NAMALWA (cell line): ENCODE measurements at regions not wholly inside any gene's neighbourhood (a gene's known extent, or its start where the extent isn't known, plus 50 kb on each side); places are given as distances from the start of the nearest gene placed in this dataset.
"Not testable (repeated sequence)": the region's sequence is repeated elsewhere in the genome, so short reads cannot be mapped to it uniquely, and the experiment has no call there.

Experiments
- DNase-seq: peaks from one replicate; pipeline ENCODE4 v3.0.0-alpha.2; 2015; ENCODE audit warnings: low spot score

DNA sequence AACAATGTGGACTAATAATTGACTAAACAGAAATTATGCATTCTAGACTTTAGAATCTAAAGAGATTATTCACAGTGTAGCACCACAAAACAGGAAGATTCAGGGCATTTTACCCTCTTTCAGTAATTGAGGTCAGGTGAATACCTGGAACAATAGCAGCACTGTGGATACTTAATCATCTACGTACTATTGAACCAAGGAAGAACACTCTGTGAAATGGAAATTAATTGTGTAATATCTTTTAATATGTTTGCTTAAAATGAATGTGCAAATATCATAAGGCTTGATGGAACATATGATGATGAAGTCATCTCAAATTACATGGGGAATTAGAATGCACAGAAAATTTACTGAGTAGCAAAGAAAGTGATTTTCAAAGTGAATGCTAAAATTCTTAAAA, 68.5 kb upstream of the MAP9 start:
- no peak for DNase-seq

DNA sequence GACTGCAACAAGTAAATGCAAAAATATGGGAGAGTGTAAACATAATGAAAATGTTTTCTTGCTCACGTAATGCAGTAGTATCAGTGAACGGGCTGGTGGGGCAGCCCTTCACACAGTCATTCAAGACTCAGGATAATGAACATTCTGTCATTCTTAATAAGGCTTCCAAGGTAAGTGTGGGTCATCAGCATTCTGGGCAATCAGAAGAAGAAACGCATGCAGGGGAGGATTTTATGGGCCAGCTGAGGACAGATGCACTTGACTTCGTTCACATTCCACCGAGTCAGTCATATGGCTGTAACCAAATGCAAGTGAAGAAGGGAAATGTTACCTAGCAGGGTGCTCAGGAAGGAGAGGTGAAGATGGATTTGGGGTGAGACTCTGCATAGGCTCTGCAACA, 68.0 kb upstream of the MAP9 start:
- DNase-seq: no peak

GRCh38 chr4:155442267-155443105, 65.7 kb upstream of the MAP9 start:
- DNase-seq: peak; percentile 53

DNA sequence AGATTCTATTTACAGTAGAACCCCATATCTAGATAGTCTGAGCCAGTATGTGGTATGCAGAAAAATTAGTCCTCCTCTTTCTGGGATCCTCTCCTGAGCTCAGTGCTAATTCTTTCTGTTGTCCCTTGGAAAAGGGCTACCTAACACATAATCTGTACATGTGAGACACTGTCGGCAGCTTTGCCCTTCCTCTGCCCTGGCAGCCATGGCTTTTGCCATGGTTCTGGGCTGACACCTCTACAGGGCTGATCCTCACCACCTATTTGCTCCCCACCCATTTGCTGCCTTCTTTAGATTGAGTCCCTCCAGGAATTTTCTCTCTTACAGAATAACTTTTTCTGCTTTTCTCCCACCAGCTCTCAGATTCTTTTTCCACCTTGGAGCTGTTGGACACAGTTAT, 64.7 kb upstream of the MAP9 start:
- no peak for DNase-seq

GRCh38 chr4:155439760-155440159, 63.0 kb upstream of the MAP9 start:
- not testable (repeated sequence) for DNase-seq

GRCh38 chr4:155434904-155435303, 58.1 kb upstream of the MAP9 start:
- no peak for DNase-seq

DNA sequence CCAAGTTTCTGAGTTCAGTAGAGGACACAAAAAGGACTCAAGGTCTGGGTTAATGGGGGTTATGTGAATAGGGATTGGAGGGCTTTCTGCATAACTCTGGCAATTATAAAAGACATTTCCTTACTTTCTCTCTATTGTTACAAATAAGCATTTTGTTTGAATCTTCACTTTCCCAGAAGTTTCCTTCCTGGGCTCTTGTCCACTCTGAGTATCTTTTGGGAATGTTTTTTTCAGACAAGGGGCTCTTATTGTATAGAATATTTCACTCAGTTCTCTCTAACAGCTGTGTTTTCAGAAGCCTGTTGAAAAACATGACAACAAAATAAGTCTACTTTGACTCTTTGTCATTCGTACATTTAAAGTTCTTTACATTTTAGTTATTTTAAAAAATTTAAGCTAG, 57.6 kb upstream of the MAP9 start:
- DNase-seq: no peak

DNA sequence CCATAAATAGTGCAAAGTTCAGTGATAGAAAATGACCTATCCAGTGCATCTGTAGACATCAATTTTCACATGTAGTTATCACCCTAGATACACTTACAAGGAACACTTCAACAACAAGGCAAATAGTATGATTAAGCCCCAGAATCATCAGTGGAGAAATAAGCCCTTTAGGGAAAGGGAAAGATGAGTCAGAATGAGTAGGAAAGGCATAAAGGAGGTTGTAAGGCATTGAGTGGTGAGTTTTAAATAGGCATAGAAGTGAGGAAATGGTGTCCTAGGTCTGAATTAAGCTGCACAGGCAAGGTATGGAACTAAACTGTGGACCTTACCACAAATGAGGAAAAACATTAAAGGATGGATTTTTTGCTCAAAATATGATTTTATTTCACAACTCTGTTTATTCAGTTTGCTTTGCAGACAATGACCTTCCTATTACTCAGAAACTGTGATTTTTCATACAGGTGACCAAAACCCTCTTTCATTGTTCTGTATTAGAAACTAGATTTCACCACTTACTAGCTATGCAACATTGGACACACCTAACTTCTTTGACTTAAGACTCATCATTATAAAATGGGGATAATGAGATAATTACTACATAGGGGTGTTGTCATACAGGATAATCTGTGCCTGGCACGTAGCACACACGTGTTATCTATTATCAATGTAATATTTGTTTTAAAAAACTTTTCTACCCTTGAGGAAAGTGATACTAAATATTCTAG, 57.0 kb upstream of the MAP9 start:
- DNase-seq: no peak

GRCh38 chr4:155430895-155431795, 54.4 kb upstream of the MAP9 start:
- DNase-seq: no peak

GRCh38 chr4:155428128-155428527, 51.4 kb upstream of the MAP9 start:
- DNase-seq: no peak

DNA sequence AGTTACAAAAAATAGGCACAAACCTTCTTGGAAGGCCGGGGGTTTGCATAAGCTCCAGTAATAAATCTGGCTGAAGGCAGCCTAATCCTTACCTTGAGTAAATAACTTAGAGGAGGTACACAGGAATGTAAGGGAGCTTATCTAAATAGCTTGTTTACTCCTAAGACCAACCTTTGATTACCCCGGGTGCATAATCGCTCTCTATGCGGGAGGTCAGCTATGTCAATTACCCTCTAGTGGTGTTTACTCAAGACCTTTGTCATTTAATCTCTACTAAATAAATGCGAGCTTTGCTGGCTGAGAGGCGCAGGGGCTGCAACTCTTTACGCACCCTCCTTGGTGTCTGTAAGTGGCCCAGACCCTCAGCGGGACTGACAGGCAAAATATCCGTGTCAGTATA, 50.2 kb upstream of the MAP9 start:
- DNase-seq: no peak
